Karpas-422 (cell line): ENCODE measurements at regions not wholly inside any gene's neighbourhood (a gene's known extent, or its start where the extent isn't known, plus 50 kb on each side); places are given as distances from the start of the nearest gene placed in this dataset.

Source experiments
- DNase-seq: peaks from one replicate; pipeline ENCODE4 v3.0.0-alpha.2; 2015
- H2AFZ ChIP-seq: fragments of 200-600 bp; sonication (generic); 2 replicates; pipeline ENCODE4 v1.6.1; 2014; ENCODE audit warnings: antibody characterized with exemption, low read length, mixed read lengths
- H3K27ac ChIP-seq: fragments of 200-600 bp; sonication (generic); 2 replicates; pipeline ENCODE4 v1.5.1; 2014; ENCODE audit warnings: mild to moderate bottlenecking, low read length, moderate library complexity
- H3K27me3 ChIP-seq: fragments of 200-600 bp; sonication (generic); 2 replicates; pipeline ENCODE4 v1.6.1; 2014; ENCODE audit warnings: low read length, mixed read lengths
- H3K36me3 ChIP-seq: fragments of 200-600 bp; sonication (generic); 2 replicates; pipeline ENCODE4 v1.6.1; 2014; ENCODE audit warnings: low read length, mixed read lengths; ENCODE audit not compliant: insufficient read depth
- H3K4me1 ChIP-seq: fragments of 200-600 bp; sonication (generic); 2 replicates; pipeline ENCODE4 v1.6.1; 2014; ENCODE audit warnings: mild to moderate bottlenecking, low read length, mixed read lengths
- H3K4me2 ChIP-seq: fragments of 200-600 bp; sonication (generic); 2 replicates; pipeline ENCODE4 v1.6.1; 2014; ENCODE audit warnings: low read length, low read depth, mild to moderate bottlenecking; ENCODE audit not compliant: poor library complexity, severe bottlenecking
- H3K4me3 ChIP-seq: fragments of 200-600 bp; sonication (generic); 2 replicates; pipeline ENCODE4 v1.5.1; 2014; ENCODE audit warnings: mild to moderate bottlenecking, antibody characterized with exemption, low read length, mixed read lengths
- H3K79me2 ChIP-seq: fragments of 200-600 bp; sonication (generic); 2 replicates; pipeline ENCODE4 v1.6.1; 2014; ENCODE audit warnings: mild to moderate bottlenecking, low read length, mixed read lengths
- H3K9ac ChIP-seq: fragments of 200-600 bp; sonication (generic); 2 replicates; pipeline ENCODE4 v1.6.0; 2014; ENCODE audit warnings: low read length
- H3K9me2 ChIP-seq: fragments of 200-600 bp; sonication (generic), shearing (Covaris generic); replicated peaks from 2 replicates; pipeline ENCODE4 v1.6.0; 2014; ENCODE audit warnings: mild to moderate bottlenecking, low read length, moderate library complexity; ENCODE audit not compliant: insufficient read depth
- H3K9me3 ChIP-seq: fragments of 300-700, 200-600 bp; sonication (generic); 2 replicates; pipeline ENCODE4 v1.6.1; 2014; ENCODE audit warnings: low read length, mixed read lengths
- H4K20me1 ChIP-seq: fragments of 200-600 bp; sonication (generic); 2 replicates; pipeline ENCODE4 v1.6.1; 2014; ENCODE audit warnings: mild to moderate bottlenecking, antibody characterized with exemption, low read length, low read depth; ENCODE audit not compliant: insufficient read depth

GRCh38 chr7:156218544-156219306 is 406.5 kb upstream of the SHH start:
- DNase-seq: peak; percentile 33
- H3K27me3 ChIP-seq: no peaks in the 10 kb centered on the region
- H4K20me1 ChIP-seq: no peaks in the 10 kb centered on the region
- H2AFZ ChIP-seq: no peak overlapping the region
- no peak overlapping the region for H3K4me3 ChIP-seq
- no peaks in the 10 kb centered on the region for H3K79me2 ChIP-seq
- no peaks in the 10 kb centered on the region for H3K4me1 ChIP-seq
- no peak overlapping the region for H3K4me2 ChIP-seq
- H3K9me2 ChIP-seq: no peaks in the 10 kb centered on the region
- H3K9me3 ChIP-seq: no peaks in the 10 kb centered on the region
- H3K9ac ChIP-seq: no peak overlapping the region
- no peaks in the 10 kb centered on the region for H3K36me3 ChIP-seq
- no peak overlapping the region for H3K27ac ChIP-seq

GRCh38 chr7:156217803-156218202 is 405.5 kb upstream of the SHH start:
- no peak overlapping the region for H3K27ac ChIP-seq
- no peaks in the 10 kb centered on the region for H3K36me3 ChIP-seq
- H3K4me1 ChIP-seq: no peaks in the 10 kb centered on the region
- no peak overlapping the region for H3K9ac ChIP-seq
- H3K4me3 ChIP-seq: no peak overlapping the region
- no peaks in the 10 kb centered on the region for H3K9me3 ChIP-seq
- DNase-seq: no peak
- no peaks in the 10 kb centered on the region for H3K79me2 ChIP-seq
- no peaks in the 10 kb centered on the region for H3K9me2 ChIP-seq
- no peaks in the 10 kb centered on the region for H4K20me1 ChIP-seq
- no peak overlapping the region for H3K4me2 ChIP-seq
- no peak overlapping the region for H2AFZ ChIP-seq
- H3K27me3 ChIP-seq: no peaks in the 10 kb centered on the region

- H3K9ac ChIP-seq: no peak overlapping the region
- H3K9me2 ChIP-seq: no peaks in the 10 kb centered on the region
- no peak overlapping the region for H2AFZ ChIP-seq
- no peaks in the 10 kb centered on the region for H3K79me2 ChIP-seq
- H3K36me3 ChIP-seq: no peaks in the 10 kb centered on the region
- no peaks in the 10 kb centered on the region for H3K9me3 ChIP-seq
- no peak for DNase-seq
- no peak overlapping the region for H3K27ac ChIP-seq
- no peak overlapping the region for H3K4me2 ChIP-seq
- no peak overlapping the region for H3K4me3 ChIP-seq
- H3K27me3 ChIP-seq: no peaks in the 10 kb centered on the region
- H4K20me1 ChIP-seq: no peaks in the 10 kb centered on the region
- H3K4me1 ChIP-seq: no peaks in the 10 kb centered on the region
Measured at GRCh38 chr7:156209087-156209486, 396.8 kb upstream of the SHH start.

GRCh38 chr7:156207306-156207705 is 395.0 kb upstream of the SHH start:
- no peak overlapping the region for H2AFZ ChIP-seq
- no peaks in the 10 kb centered on the region for H3K36me3 ChIP-seq
- H3K9me2 ChIP-seq: no peaks in the 10 kb centered on the region
- no peaks in the 10 kb centered on the region for H3K4me1 ChIP-seq
- no peak overlapping the region for H3K27ac ChIP-seq
- no peaks in the 10 kb centered on the region for H3K27me3 ChIP-seq
- H3K79me2 ChIP-seq: no peaks in the 10 kb centered on the region
- no peaks in the 10 kb centered on the region for H4K20me1 ChIP-seq
- DNase-seq: no peak
- no peak overlapping the region for H3K4me3 ChIP-seq
- H3K9ac ChIP-seq: no peak overlapping the region
- no peak overlapping the region for H3K4me2 ChIP-seq
- no peaks in the 10 kb centered on the region for H3K9me3 ChIP-seq

GRCh38 chr7:156206174-156206573 is 393.9 kb upstream of the SHH start:
- Histone ChIP-seq H3K9me2 (no peaks in the 10 kb centered on the region), H3K4me1 (no peaks in the 10 kb centered on the region), H3K79me2 (no peaks in the 10 kb centered on the region), H3K27me3 (no peaks in the 10 kb centered on the region), H4K20me1 (no peaks in the 10 kb centered on the region), H3K9ac (no peak overlapping the region), H2AFZ (no peak overlapping the region), H3K4me2 (no peak overlapping the region), H3K27ac (no peak overlapping the region), H3K36me3 (no peaks in the 10 kb centered on the region), H3K4me3 (no peak overlapping the region), H3K9me3 (no peaks in the 10 kb centered on the region)
- no peak for DNase-seq

GRCh38 chr7:156204820-156205219 is 392.6 kb upstream of the SHH start:
- Histone ChIP-seq H3K27ac (no peak overlapping the region), H3K4me3 (no peak overlapping the region), H3K79me2 (no peaks in the 10 kb centered on the region), H3K4me2 (no peak overlapping the region), H3K27me3 (no peaks in the 10 kb centered on the region), H3K4me1 (no peaks in the 10 kb centered on the region), H3K9me3 (no peaks in the 10 kb centered on the region), H3K9ac (no peak overlapping the region), H3K36me3 (no peaks in the 10 kb centered on the region), H2AFZ (no peak overlapping the region), H3K9me2 (no peaks in the 10 kb centered on the region), H4K20me1 (no peaks in the 10 kb centered on the region)
- DNase-seq: no peak

GRCh38 chr7:156203923-156204322 is 391.7 kb upstream of the SHH start:
- no peaks in the 10 kb centered on the region for H4K20me1 ChIP-seq
- H3K9me2 ChIP-seq: no peaks in the 10 kb centered on the region
- H3K27me3 ChIP-seq: no peaks in the 10 kb centered on the region
- no peak overlapping the region for H3K27ac ChIP-seq
- H2AFZ ChIP-seq: no peak overlapping the region
- no peaks in the 10 kb centered on the region for H3K36me3 ChIP-seq
- no peaks in the 10 kb centered on the region for H3K9me3 ChIP-seq
- H3K4me2 ChIP-seq: no peak overlapping the region
- no peaks in the 10 kb centered on the region for H3K4me1 ChIP-seq
- no peak overlapping the region for H3K9ac ChIP-seq
- H3K79me2 ChIP-seq: no peaks in the 10 kb centered on the region
- no peak for DNase-seq
- H3K4me3 ChIP-seq: no peak overlapping the region

GRCh38 chr7:156198277-156198676 is 386.0 kb upstream of the SHH start:
- no peaks in the 10 kb centered on the region for H3K9me2 ChIP-seq
- no peak overlapping the region for H3K4me3 ChIP-seq
- no peaks in the 10 kb centered on the region for H3K36me3 ChIP-seq
- no peaks in the 10 kb centered on the region for H3K4me1 ChIP-seq
- no peak overlapping the region for H3K4me2 ChIP-seq
- H3K27ac ChIP-seq: no peak overlapping the region
- no peak overlapping the region for H3K9ac ChIP-seq
- no peak overlapping the region for H2AFZ ChIP-seq
- no peak for DNase-seq
- no peaks in the 10 kb centered on the region for H3K79me2 ChIP-seq
- H4K20me1 ChIP-seq: no peaks in the 10 kb centered on the region
- no peaks in the 10 kb centered on the region for H3K9me3 ChIP-seq
- no peaks in the 10 kb centered on the region for H3K27me3 ChIP-seq
